ENCODE measurements at regions not wholly inside any gene's neighbourhood (a gene's known extent, or its start where the extent isn't known, plus 50 kb on each side); places are given as distances from the start of the nearest gene placed in this dataset.
A peak's percentile ranks its signal among the peaks of the same experiment; 100 is the strongest.

DNA sequence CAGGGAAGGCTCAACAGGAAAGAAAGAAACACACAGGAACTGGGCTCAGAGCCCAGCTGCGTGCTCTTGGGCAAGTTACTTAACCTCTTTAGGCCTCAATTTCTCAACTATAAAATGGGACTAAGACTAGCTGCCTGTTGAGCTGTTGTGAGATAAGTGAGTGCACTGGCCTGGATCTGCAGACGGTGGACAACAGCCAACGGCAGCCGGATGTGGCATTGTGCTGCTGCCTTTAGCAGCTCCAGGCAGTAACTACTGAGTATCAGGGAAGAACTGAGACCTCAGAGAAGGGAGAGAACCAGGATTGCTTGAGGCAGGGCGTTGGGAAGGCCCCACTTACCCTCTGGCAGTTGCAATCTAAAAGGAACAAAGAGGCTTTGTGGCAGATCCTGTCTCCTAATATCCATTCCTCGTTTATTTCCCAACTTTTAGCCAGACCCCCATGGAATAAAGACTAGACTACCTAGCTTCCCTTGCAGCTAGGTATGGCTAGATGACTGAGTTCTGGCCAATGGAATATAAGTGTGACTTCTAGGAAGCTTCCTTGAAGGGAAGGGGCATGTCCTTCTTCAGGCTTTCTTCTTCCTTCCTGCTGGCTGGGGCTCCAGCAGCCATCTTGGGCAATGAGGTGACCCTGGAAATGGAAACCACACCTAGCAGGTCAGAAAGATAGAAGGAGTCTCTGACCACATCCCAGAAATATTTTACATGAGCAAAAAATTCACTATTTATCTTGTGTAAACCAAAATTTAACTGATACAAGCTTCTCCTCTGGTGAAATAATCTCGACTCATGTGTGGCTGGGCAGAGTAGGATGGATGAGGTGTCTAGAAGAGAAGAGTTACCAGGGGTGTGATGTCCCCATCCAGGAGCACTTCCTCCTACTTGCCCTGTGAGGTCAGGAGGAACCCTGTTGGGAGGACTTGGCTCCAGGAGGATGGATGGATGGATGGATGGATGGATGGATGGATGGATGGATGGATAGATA lies 67.6 kb downstream of the MRPL14 start:
- H3K9me3 ChIP-seq: no peaks in the 10 kb centered on the region
- peaks cover 67% of the 10 kb centered on the region for H3K4me1 ChIP-seq
- TF ChIP-seq EP300 (IDR thresholded peaks at IDR 0.05): no peak
- TF ChIP-seq POLR2AphosphoS5 (IDR thresholded peaks at IDR 0.05): no peak
- no peak for TF ChIP-seq POLR2A (IDR thresholded peaks at IDR 0.05)
- TF ChIP-seq CTCF (IDR thresholded peaks at IDR 0.05): no peak
- peak overlapping the region; percentile 58 for H3K27ac ChIP-seq
- DNase-seq (ENCODE audit: low spot score in 2 of 2): no peak
- H3K27me3 ChIP-seq: no peaks in the 10 kb centered on the region
- WGBS: 68% methylated on average over 7 of the region's 7 CpGs
- H3K4me3 ChIP-seq: no peak overlapping the region
- H3K36me3 ChIP-seq: no peaks in the 10 kb centered on the region

- WGBS: 42% methylated on average over 17 of the region's 19 CpGs
- Histone ChIP-seq H3K4me1 (peaks cover 59% of the 10 kb centered on the region), H3K9me3 (no peaks in the 10 kb centered on the region), H3K27me3 (no peaks in the 10 kb centered on the region), H3K4me3 (no peak overlapping the region), H3K27ac (peak overlapping the region; percentile 58), H3K36me3 (no peaks in the 10 kb centered on the region)
- TF ChIP-seq POLR2AphosphoS5 (IDR thresholded peaks at IDR 0.05): peak in 1 of 3 donors; percentile 35
- peak in 1 of 2 donors; percentile 32 for TF ChIP-seq POLR2A (IDR thresholded peaks at IDR 0.05)
- TF ChIP-seq EP300 (IDR thresholded peaks at IDR 0.05): no peak
- DNase-seq (ENCODE audit: low spot score in 2 of 2): peak; percentile 87 to 92
Measured at GRCh38 chr6:44058617-44059358, 68.5 kb downstream of the MRPL14 start.

GRCh38 chr6:44057931-44058616 lies 69.2 kb downstream of the MRPL14 start:
- Histone ChIP-seq H3K9me3 (no peaks in the 10 kb centered on the region), H3K36me3 (no peaks in the 10 kb centered on the region), H3K27ac (no peak overlapping the region), H3K4me1 (peaks cover 56% of the 10 kb centered on the region), H3K27me3 (no peaks in the 10 kb centered on the region), H3K4me3 (no peak overlapping the region)
- WGBS: 66% methylated on average over 10 of the region's 10 CpGs
- DNase-seq (ENCODE audit: low spot score in 2 of 2): no peak
- no peak for TF ChIP-seq POLR2AphosphoS5 (IDR thresholded peaks at IDR 0.05)
- TF ChIP-seq POLR2A (IDR thresholded peaks at IDR 0.05): no peak
- no peak for TF ChIP-seq EP300 (IDR thresholded peaks at IDR 0.05)
- no peak for TF ChIP-seq CTCF (IDR thresholded peaks at IDR 0.05)

GRCh38 chr6:44057238-44057930 lies 69.9 kb downstream of the MRPL14 start:
- no peak for DNase-seq (ENCODE audit: low spot score in 2 of 2)
- Histone ChIP-seq H3K4me1 (peaks cover 56% of the 10 kb centered on the region), H3K27ac (no peak overlapping the region), H3K27me3 (no peaks in the 10 kb centered on the region), H3K36me3 (no peaks in the 10 kb centered on the region), H3K4me3 (no peak overlapping the region), H3K9me3 (no peaks in the 10 kb centered on the region)
- TF ChIP-seq EP300 (IDR thresholded peaks at IDR 0.05) (no peak), POLR2A (IDR thresholded peaks at IDR 0.05) (no peak), CTCF (IDR thresholded peaks at IDR 0.05) (no peak), POLR2AphosphoS5 (IDR thresholded peaks at IDR 0.05) (no peak)
- 59% methylated on average over 3 of the region's 4 CpGs for WGBS
